Activated CD8-positive, alpha-beta memory T cell treated with anti-CD3 and anti-CD28 coated beads for 1 hour (primary cell): ENCODE measurements at regions not wholly inside any gene's neighbourhood (a gene's known extent, or its start where the extent isn't known, plus 50 kb on each side); places are given as distances from the start of the nearest gene placed in this dataset.

ENCODE experiments used
- DNase-seq, 2 donors: peaks; one replicate each; pipeline ENCODE4 v3.0.0-alpha.2; 2020; ENCODE audit warnings: low read depth in 1 of 2; ENCODE audit errors: extremely low read depth in 1 of 2

DNA sequence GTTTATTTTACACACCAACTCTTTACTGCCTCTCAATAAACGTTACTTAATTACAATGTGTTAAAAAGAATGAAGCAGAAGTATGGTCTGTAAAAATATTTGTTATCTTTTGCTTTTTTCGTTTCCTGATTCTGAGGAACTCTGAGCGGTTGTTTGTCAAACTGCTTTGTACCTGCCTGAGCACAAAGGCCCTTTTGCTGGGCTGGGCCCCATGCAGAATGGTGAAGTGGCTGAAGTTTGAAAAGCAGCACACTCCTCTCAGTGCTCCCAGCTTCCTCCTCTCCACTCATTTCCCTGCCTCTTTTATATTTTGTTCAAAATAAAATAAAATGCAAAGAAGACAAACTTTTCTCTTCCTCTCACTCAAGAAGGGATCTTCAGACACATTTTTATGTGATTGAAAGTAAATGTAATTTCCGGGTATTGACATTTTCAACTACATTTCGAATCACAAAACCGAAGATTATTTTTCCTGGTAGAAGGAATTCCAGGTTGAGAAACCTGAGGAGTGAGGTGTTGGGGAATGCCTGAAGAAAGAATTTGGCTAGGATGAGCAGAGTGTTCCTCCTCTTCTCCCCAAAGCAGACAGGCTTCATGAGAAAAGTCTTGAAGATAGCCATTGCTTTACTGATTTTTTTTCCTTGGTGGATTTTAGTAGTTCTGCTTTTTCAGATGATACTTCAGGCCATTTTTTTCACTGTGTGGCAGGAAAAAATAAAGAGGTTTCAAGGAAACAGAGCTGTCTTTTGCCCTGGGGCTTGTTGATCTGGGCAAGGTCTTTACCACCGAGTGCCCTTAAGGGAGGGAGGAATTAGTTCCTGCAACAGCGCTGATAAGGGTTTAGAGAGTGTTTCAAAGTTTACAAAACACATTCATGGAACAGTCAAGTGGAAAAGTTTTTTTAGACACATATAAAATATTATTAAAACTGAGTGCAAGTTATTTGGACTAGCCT is 229.8 kb downstream of the NFKBIZ start:
- no peak for DNase-seq

DNA sequence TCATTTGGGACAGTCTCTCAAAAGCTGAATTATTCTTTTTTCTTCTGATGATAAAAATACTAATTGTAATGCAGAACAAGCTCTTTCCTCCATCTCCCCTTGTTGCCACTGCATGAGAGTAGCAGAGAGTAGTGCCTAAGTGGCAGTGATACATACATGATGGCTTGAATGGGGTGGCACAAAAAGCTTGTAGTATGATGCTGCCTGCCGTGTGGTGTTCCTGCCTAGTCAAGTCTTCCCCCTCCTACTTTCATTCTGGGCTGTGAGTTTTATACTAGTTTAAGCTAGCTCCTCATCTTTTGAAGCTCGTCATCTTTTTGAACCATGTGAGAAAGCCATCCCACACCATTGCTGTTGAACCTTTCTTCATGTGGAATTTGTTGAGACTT is 230.5 kb downstream of the NFKBIZ start:
- no peak for DNase-seq

DNA sequence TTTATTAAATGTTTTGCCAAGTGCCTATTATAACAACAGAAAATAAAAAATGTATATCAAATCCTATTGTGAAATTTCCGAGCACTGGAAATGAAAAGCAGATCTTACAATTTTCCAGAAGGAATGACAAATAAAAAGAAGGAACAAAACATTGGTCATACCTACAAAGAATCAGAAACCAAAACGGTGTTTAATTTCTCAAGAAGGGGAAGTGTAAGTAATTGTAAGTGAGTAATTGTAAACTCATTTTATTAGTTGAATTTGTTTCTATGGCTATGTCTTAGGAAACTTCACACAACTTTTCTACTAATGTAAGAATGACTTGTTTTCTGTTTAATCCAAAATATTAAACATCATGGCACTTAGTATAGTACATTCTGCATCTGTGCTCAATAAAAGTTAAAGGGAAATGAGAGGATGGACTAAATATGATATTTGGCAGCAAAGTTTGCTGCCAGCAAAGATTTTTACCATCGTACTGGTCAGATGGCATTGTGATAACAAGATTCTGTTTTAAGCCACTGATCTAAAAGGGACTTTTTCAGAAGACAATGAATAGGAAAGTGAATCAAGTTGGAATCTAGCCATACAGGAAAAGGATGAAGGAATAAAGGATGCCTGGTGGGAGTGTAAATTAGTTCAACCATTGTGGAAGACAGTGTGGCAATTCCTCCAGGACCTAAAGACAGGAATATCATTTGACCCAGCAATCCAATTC is 232.4 kb downstream of the NFKBIZ start:
- DNase-seq = no peak

DNA sequence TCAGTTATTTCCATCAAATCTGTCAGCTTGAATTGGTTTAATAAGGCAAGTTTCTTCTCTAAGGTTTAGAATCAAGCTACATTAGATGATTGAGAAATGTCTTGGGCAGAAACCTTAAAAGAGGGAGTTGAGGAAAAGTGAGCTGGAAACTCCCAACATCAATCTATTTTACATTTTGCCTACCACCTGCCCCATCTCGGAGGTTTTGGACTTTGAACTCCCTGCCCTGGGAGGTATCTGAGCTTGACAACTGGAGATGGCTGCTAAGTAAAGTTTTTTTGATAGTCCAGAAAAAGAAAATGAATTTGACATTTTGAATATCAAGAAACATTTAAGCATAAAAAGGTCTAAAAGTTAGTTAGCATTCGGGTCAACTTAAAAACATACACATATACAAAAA is 234.2 kb downstream of the NFKBIZ start:
- no peak for DNase-seq

DNA sequence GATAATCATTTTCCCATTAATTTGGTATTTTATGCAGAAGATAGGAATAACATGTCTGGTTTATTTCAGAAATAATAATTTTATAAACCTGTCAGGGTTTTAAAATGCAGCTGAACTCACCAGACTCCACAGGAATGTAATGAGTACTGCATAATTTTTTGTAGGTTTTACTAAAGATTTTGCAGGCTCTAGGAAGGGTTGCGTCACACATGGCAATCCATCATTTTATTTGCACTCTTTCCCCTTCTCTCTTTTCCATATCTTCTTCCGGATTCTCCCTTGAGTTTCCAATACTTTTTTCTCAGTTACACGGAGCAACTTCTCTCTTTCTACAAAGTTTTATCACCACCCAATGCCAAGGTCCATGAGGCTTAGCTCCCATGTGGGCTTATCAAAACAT is 234.7 kb downstream of the NFKBIZ start:
- DNase-seq = no peak

DNA sequence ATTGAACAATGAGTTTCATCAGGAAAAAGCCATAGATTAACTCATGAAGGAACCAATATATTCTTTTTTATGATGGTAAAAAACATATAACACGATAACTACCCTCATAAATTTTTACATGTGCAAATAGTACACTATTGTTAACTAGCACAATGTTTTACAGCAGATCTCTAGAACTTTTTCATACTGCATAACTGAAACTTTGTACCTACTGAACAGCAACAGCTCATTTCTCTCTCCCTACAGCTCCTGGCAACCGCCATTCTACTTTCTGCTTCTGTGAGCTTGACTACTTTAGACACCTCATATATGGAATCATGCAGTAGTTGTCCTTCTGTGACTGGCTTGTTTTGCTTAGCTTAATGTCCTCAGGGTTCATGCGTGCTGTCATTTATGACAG is 235.4 kb downstream of the NFKBIZ start:
- no peak for DNase-seq

DNA sequence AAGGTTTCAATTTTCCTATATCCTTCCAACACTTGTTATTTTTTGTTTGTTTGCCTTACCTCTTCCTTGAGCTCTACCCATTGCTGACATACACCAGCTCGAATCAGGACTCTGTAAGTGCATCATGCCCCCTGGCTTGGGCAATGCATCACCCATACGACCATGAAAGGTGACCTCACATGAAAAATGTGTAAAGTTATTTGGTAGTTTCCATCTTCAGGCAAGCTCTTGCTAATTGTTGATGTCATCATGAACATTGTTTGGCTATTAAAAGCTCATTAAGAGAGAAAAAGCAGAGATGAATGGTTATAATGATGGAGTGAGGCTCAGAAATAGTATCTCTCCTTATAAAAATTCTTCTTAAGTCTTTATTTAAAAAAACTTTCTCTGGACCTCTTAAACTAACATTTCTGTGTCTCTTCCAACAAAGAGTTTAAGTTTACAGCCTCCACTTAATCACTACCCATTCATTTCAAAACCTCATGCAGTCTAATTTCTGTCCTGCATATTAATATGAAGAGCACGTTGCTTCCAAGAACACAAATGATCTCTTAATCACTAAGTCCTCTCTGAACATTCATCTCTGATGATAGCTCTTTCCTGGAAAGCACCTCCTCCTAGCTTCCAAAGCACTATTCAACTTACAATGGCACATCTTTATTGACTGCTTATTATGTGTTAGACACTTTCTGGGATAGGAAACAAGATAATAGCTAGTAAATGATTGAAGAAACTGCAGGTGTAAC is 236.3 kb downstream of the NFKBIZ start:
- DNase-seq = no peak

DNA sequence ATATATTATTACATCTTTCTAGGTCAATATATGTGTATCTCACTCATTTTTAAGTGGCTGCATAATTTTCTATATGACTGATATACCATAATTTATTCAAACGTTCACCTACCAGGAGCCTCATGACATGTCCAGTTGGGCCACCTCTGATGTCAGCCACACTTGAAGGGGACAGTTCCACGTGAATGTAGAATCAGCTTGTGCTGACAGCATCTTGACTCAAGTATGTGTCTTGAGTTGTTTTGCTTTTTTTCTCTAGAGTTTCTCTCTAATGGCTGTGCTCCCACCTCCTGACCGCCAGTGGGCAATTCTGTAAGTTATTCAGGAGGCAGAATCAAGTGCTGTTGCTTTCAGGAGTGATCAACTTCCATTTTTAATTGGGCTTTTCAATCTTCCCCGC is 237.9 kb downstream of the NFKBIZ start:
- DNase-seq = no peak

DNA sequence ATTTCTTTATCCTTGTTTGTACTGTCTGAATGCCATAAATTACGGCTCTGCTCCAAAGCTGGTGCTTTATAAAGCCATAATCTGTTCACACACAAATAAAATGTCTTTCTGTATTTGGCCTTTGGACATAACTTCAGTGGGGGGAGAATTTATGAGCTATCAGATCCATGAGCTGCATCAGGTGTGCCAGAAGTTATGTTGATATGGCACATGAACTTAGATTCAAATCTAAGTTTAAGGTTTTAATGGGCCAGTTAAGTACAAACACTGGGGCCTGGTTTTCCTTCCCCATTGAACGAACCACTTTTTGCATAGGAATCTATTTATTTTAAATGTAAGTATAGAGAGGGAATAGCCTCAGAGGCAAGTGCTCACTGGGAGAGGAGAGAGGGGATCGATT is 239.9 kb downstream of the NFKBIZ start:
- no peak for DNase-seq

DNA sequence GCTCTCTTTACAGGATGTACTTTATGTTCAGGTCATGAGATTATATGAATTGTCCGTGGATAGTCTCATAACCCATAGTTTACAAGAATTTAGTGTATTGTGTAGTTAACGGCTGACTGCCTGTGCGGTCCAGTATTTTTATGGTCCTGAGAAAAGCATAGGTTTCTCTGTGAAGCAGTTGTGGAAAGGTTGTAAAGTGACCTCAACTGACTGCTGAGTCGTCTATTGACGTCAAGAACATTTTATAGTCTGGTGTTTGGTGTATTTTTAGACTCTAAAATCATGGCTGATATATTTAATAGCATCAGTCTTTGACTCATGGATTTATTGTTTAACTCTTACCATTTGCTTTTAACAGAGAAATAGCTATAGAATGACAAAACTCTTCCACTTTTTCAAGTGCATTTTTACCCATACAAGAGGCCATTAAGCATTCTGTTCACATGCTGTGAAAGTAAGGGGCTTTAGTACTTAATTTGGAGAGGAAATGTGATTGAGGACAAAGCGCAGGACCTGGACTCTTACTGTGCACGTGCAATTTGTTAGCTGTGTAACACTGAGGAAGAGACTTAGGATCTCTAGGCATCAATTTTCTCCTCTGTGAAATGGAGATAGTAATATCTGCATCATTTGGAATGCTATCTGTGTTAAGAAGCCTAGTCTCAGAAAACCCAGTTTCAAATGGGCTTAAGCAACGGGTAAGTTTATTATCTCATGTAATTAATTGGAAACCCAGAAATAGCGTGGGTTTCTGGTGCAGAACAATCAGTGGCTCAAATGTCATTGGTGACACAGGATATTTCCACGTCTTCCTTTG is 240.8 kb downstream of the NFKBIZ start:
- no peak for DNase-seq

DNA sequence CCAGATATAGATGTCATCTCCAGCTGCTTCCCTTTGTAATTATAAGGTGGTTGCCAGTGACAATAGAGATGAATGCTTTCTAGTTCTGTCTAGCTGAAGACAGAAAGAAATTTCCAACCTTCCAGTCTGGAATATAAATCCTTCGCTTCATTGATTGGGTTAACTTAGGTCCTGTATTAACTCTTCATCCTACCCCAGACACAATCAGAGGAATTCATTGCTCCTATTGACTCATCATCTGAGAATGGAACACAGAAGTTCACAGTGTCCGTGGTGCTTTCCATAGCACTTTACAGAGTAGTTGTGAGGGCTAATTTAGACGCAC is 241.4 kb downstream of the NFKBIZ start:
- no peak for DNase-seq

DNA sequence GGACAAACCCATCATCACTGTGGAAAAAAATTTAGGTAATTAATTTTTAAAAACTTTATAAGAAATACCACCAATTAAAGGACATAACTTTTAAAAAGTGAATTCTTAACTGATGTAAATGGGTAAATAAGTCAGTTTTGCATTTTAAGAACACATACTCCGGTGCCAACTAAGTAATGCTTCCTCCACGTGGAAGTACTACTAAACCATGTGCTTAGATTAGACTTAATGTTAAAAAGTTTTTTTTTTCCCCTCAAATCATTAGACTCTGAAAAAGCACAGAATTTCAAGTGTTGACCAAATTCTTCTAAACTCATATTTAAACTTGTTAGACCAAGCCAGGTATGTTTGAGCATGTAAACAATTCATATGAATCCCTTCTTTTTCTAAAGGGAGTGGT is 242.0 kb downstream of the NFKBIZ start:
- no peak for DNase-seq

DNA sequence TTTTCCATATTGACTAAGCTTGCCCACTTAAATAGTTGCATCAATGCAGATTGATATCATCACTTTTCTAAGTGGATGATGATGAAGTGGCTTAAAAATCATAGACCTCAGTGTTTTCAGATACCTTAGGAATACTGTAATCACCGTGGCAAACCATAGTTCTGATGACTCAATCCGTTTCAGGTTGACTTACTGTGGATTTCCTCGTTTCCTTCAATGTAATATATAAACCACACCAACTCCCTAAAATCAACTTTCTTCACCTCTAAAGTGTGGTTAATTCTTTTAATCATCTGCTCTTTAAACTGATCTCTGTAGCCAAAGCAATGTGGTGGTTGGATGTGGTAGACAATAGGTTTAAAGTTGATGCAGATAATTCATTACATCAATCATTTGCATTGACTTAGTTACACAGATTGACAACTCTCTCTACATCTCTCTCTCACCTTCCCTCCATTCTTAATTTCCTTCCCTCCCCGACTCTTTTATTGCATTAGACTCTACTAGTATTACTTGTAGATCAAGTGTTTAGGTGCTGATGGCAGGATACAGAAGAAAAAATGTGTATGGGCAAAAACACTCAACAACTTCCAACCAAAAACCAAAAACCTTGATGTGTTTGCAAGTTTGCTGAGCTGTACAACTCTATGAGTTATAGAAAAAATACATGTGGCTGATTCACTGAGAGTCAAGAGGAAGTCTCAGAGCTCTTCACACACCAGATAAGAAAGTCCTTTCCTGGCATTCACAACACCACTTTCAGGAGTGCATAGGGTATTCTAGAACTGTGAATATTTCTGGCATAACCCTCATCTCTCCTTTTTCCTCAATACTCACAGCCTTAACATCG is 243.5 kb downstream of the NFKBIZ start:
- DNase-seq = no peak

DNA sequence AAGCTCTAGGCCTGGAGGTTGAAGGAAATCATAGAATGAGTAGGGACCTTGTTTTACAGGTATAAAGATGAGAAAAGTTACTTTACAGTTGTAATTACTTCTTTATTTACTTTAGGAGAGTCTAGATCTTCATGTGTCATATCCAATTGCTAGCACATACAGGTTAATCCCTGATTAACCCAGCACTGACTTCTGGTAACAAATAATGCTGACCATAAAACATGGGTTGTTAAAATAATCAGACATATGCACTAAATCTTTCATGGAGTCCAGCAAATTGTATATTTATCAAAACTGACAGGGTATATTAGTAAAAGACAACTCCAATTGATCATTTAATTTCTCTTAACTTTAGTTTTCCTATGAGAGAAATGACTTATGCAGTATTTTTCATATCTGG is 245.2 kb downstream of the NFKBIZ start:
- DNase-seq = no peak

DNA sequence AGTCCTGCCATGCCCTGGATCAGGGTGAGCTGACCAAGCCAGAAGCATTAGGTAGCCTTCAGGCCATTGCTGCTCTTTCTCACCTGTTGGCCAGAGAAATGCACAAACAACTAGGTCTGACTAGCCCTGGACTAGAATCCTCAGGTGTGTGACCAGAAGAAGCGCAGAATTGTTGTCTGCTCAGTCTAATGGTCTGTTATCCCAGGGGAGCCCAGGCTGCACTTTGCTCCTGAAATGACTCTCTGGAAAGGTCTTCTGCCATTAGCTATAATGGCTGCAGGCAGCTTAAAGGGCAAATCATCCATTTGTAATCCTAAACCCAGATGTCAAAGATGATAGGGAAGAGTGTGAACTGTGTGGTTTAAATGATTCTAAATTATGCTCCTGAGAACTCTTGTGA is 246.1 kb downstream of the NFKBIZ start:
- no peak for DNase-seq

DNA sequence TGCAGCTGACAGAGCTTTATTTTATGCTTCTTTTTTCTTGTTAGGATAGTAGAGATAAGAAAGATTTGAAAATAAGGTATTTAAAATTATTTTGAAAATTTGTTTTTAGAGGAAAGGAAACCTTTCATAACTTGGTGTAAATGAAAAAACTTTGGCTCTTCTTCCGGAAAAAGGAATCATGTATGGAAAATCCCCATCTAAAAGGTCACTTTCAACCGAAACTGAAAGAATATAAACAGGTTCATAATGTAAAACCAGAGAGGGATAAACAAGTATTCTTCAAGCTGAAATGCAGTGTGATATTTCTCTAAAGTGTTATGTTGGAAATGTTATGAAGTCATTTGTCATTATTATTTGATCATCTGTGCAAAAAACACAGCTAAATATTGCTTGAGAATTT is 246.8 kb downstream of the NFKBIZ start:
- DNase-seq = no peak

DNA sequence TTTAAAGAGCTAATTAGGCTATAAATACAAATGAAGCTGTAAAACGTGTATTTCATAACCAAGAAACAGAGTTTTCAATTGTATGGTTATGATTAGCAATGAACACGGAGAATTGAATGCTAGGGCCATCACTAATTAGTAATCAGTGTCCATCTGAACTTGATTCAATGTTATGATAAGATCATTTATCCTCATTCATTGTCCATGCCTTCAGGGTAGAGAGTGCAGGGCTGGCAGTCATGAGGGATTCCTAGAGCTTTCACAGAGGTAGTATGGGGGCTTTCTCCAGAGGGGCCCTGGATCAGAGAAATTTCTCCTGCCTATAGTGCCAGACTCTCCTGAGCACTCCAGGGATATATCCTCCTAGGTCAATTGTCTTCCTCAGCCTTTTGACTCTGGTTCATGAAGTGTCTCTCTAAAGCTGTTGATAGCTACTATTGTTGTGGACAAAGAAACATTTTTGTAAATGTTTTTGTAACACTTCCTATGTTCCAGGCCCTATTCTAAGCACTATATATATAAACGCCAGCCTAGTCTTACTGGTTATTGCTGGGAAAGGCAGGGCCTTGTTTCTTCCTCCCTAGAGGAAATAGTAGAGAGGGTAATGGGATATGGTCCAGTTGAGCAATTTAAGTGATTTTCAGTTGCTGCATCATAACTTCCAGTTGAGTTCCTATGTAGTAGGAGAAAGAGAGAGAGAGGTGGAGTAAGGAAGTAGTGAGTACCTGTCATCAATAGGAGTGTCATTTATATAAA is 249.0 kb downstream of the NFKBIZ start:
- DNase-seq = no peak

DNA sequence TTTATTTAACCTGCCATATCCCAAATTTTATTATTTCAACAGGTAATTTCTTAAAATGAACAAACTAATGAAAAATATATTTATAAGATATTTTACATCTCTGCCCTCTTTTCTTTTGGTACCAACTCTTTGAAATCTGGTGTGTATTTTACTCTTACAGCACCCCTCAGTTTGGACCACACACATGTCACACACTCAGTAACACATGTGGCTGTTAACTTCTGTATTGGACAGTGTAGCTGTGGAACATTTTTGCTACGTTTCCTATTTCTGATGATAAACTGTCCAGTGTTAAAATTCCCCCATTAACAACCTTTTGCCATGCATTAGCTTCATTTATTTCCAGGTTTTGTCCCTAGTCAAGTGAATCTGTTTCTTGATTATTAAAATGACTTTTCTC is 250.6 kb downstream of the NFKBIZ start:
- DNase-seq = no peak

DNA sequence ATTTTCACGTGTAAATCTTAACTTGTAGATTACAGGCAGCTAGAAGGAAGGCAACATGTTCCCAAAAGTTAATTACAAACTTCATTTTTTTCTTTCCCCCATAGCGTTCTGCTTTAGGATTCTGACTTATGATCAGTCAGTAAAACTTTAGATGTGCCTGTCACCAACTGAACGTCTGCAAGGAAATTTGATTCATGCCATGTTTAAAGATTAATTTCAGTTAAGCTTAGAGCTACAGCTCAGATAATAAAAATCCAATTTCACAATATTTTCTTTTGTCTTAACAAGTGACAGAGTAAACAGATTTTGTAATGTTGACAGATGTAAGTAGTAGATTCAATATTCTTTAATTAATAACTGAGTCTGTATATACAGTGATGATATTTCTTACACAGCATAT is 253.1 kb downstream of the NFKBIZ start:
- DNase-seq = no peak
